ENCODE measurements at regions not wholly inside any gene's neighbourhood (a gene's known extent, or its start where the extent isn't known, plus 50 kb on each side); places are given as distances from the start of the nearest gene placed in this dataset.
"Not testable (repeated sequence)": the region's sequence is repeated elsewhere in the genome, so short reads cannot be mapped to it uniquely, and the experiment has no call there.

- H3K4me3 ChIP-seq (ENCODE audit: low read depth, low read length), result no peak overlapping the region
Measured at GRCh38 chr19:30267332-30267731, 104.9 kb upstream of the ZNF536 start.

- H3K4me3 ChIP-seq (ENCODE audit: low read depth, low read length), result no peak overlapping the region
Measured at GRCh38 chr19:30268601-30269000, 103.6 kb upstream of the ZNF536 start.

GRCh38 chr19:30269638-30270037, 102.5 kb upstream of the ZNF536 start:
- no peak overlapping the region for H3K4me3 ChIP-seq (ENCODE audit: low read depth, low read length)

- H3K4me3 ChIP-seq (ENCODE audit: low read depth, low read length), result no peak overlapping the region
Measured at GRCh38 chr19:30271816-30272215, 100.4 kb upstream of the ZNF536 start.

- no peak overlapping the region for H3K4me3 ChIP-seq (ENCODE audit: low read depth, low read length)
Measured at GRCh38 chr19:30272554-30272953, 99.6 kb upstream of the ZNF536 start.

GRCh38 chr19:30273184-30273583, 99.0 kb upstream of the ZNF536 start:
- H3K4me3 ChIP-seq (ENCODE audit: low read depth, low read length), result no peak overlapping the region

- no peak overlapping the region for H3K4me3 ChIP-seq (ENCODE audit: low read depth, low read length)
Measured at GRCh38 chr19:30274987-30275386, 97.2 kb upstream of the ZNF536 start.

- no peak overlapping the region for H3K4me3 ChIP-seq (ENCODE audit: low read depth, low read length)
Measured at GRCh38 chr19:30276011-30276882, 95.9 kb upstream of the ZNF536 start.

- H3K4me3 ChIP-seq (ENCODE audit: low read depth, low read length), result no peak overlapping the region
Measured at GRCh38 chr19:30276883-30277280, 95.3 kb upstream of the ZNF536 start.

- H3K4me3 ChIP-seq (ENCODE audit: low read depth, low read length), result no peak overlapping the region
Measured at GRCh38 chr19:30277941-30278881, 94.0 kb upstream of the ZNF536 start.

GRCh38 chr19:30278882-30279254, 93.3 kb upstream of the ZNF536 start:
- no peak overlapping the region for H3K4me3 ChIP-seq (ENCODE audit: low read depth, low read length)

- no peak overlapping the region for H3K4me3 ChIP-seq (ENCODE audit: low read depth, low read length)
Measured at GRCh38 chr19:30280018-30280417, 92.2 kb upstream of the ZNF536 start.

- no peak overlapping the region for H3K4me3 ChIP-seq (ENCODE audit: low read depth, low read length)
Measured at GRCh38 chr19:30281906-30282305, 90.3 kb upstream of the ZNF536 start.

- no peak overlapping the region for H3K4me3 ChIP-seq (ENCODE audit: low read depth, low read length)
Measured at GRCh38 chr19:30283556-30283955, 88.6 kb upstream of the ZNF536 start.

- H3K4me3 ChIP-seq (ENCODE audit: low read depth, low read length), result no peak overlapping the region
Measured at GRCh38 chr19:30284209-30284608, 88.0 kb upstream of the ZNF536 start.

- H3K4me3 ChIP-seq (ENCODE audit: low read depth, low read length), result no peak overlapping the region
Measured at GRCh38 chr19:30284885-30285284, 87.3 kb upstream of the ZNF536 start.

- no peak overlapping the region for H3K4me3 ChIP-seq (ENCODE audit: low read depth, low read length)
Measured at GRCh38 chr19:30286378-30286777, 85.8 kb upstream of the ZNF536 start.

- no peak overlapping the region for H3K4me3 ChIP-seq (ENCODE audit: low read depth, low read length)
Measured at GRCh38 chr19:30287259-30287658, 84.9 kb upstream of the ZNF536 start.

GRCh38 chr19:30287973-30288372, 84.2 kb upstream of the ZNF536 start:
- H3K4me3 ChIP-seq (ENCODE audit: low read depth, low read length), result no peak overlapping the region

GRCh38 chr19:30288911-30289310, 83.3 kb upstream of the ZNF536 start:
- no peak overlapping the region for H3K4me3 ChIP-seq (ENCODE audit: low read depth, low read length)

- no peak overlapping the region for H3K4me3 ChIP-seq (ENCODE audit: low read depth, low read length)
Measured at GRCh38 chr19:30289336-30289735, 82.8 kb upstream of the ZNF536 start.

GRCh38 chr19:30290805-30291204, 81.4 kb upstream of the ZNF536 start:
- H3K4me3 ChIP-seq (ENCODE audit: low read depth, low read length), result not testable (repeated sequence)
